Kidney epithelial cell (primary cell): ENCODE measurements at regions not wholly inside any gene's neighbourhood (a gene's known extent, or its start where the extent isn't known, plus 50 kb on each side); places are given as distances from the start of the nearest gene placed in this dataset.

Experiments used
- DNase-seq: peaks from one replicate; pipeline ENCODE4 v3.0.0-alpha.2; 2010; ENCODE audit warnings: low read depth
- H3K27me3 ChIP-seq: 2 replicates; pipeline ENCODE4 v1.6.0; 2011; ENCODE audit warnings: low read length; ENCODE audit not compliant: control insufficient read depth, insufficient read depth
- H3K36me3 ChIP-seq: 2 replicates; pipeline ENCODE4 v1.5.1; 2011; ENCODE audit warnings: low read length; ENCODE audit not compliant: control insufficient read depth, insufficient read depth
- H3K4me3 ChIP-seq: 2 replicates; pipeline ENCODE4 v1.5.1; 2011; ENCODE audit warnings: low read depth, mild to moderate bottlenecking, control low read depth, low read length
- TF ChIP-seq, protein P1 (sequence below): IDR thresholded peaks from 2 replicates; pipeline ENCODE4 v1.5.1; 2011; ENCODE audit warnings: mild to moderate bottlenecking, moderate library complexity, low read length, control low read depth, inconsistent platforms; ENCODE audit not compliant: insufficient read depth, poor library complexity, severe bottlenecking

- TF ChIP-seq, protein P1, sequence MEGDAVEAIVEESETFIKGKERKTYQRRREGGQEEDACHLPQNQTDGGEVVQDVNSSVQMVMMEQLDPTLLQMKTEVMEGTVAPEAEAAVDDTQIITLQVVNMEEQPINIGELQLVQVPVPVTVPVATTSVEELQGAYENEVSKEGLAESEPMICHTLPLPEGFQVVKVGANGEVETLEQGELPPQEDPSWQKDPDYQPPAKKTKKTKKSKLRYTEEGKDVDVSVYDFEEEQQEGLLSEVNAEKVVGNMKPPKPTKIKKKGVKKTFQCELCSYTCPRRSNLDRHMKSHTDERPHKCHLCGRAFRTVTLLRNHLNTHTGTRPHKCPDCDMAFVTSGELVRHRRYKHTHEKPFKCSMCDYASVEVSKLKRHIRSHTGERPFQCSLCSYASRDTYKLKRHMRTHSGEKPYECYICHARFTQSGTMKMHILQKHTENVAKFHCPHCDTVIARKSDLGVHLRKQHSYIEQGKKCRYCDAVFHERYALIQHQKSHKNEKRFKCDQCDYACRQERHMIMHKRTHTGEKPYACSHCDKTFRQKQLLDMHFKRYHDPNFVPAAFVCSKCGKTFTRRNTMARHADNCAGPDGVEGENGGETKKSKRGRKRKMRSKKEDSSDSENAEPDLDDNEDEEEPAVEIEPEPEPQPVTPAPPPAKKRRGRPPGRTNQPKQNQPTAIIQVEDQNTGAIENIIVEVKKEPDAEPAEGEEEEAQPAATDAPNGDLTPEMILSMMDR: no peak
- no peak for DNase-seq
Observed at GRCh38 chr5:24385617-24386016, 259.2 kb downstream of the CDH10 start.

GRCh38 chr5:24388448-24388847 lies 256.3 kb downstream of the CDH10 start:
- no peak overlapping the region for H3K4me3 ChIP-seq
- TF ChIP-seq, protein P1: no peak
- no peaks in the 10 kb centered on the region for H3K27me3 ChIP-seq
- DNase-seq: no peak
- H3K36me3 ChIP-seq: no peaks in the 10 kb centered on the region

More at GRCh38 chr5:24385617-24386016, 259.2 kb downstream of the CDH10 start:
- Histone ChIP-seq H3K27me3 (no peaks in the 10 kb centered on the region), H3K4me3 (no peak overlapping the region), H3K36me3 (no peaks in the 10 kb centered on the region)

DNA sequence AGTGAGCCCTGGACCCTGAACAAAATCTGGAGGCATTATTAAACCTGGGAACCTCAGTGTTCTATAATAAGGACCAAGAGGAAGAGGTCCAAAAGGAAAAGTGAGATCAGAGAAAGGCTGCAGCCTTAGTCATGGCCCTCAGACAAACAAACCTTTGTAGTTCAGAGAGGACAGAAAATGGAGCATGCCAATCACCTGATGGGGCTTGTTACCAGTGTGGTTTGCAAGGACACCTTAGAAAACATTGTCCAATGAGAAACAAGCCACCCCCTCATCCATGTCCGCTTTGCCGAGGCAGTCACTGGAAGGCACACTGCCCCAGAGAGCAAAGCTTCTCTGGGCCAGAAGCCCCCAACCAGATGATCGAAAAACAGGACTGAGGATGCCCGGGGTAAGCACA lies 254.8 kb downstream of the CDH10 start:
- H3K36me3 ChIP-seq: no peaks in the 10 kb centered on the region
- H3K4me3 ChIP-seq: no peak overlapping the region
- H3K27me3 ChIP-seq: no peaks in the 10 kb centered on the region
- TF ChIP-seq, protein P1: no peak
- DNase-seq: no peak

- TF ChIP-seq, protein P1: no peak
- Histone ChIP-seq H3K27me3 (no peaks in the 10 kb centered on the region), H3K4me3 (no peak overlapping the region), H3K36me3 (no peaks in the 10 kb centered on the region)
- DNase-seq: no peak
Observed at GRCh38 chr5:24391816-24392215, 253.0 kb downstream of the CDH10 start.

DNA sequence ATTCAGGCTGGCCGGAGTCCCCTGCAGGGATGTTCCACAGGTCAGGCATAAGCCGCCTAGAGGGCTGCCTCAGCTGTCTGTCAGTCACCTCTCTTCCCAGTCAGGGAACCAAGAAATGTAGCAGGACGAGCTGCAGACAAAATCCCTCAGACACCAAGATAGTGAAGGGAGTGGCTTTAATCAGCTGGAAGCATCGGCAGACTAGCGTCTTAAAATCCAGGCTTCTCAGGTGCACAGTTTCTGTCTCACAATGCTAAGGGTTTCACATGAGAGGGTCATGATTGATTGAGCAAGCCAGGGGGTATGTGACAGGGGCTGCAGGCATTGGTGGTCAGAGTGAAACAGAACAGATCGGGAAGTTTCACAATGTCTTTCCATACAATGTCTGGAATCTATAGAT lies 247.2 kb downstream of the CDH10 start:
- Histone ChIP-seq H3K36me3 (no peaks in the 10 kb centered on the region), H3K4me3 (no peak overlapping the region), H3K27me3 (no peaks in the 10 kb centered on the region)
- TF ChIP-seq, protein P1: no peak
- no peak for DNase-seq

DNA sequence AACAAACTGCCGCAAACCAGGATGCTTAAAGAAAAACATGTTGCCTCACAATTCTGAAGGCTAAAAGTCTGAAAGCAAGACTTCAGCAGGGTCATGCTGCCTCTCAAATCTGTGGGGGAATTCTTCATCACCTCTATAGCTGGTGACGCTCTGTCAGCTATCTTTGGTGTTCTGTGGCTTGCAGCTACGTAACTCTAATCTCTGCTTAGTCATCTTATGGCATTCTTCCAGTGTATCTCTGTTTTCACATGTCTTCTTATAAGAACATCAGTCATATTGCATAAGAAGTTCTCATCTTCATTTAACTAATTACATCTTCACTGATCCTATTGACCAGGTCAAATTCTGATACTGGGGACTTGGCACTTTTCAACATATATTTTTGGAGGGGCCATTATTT lies 243.0 kb downstream of the CDH10 start:
- peak; percentile 2 for DNase-seq
- TF ChIP-seq, protein P1: no peak
- H3K27me3 ChIP-seq: no peaks in the 10 kb centered on the region
- no peak overlapping the region for H3K4me3 ChIP-seq
- H3K36me3 ChIP-seq: no peaks in the 10 kb centered on the region
